Mesothelial cell of epicardium (in vitro differentiated cells): ENCODE measurements at regions not wholly inside any gene's neighbourhood (a gene's known extent, or its start where the extent isn't known, plus 50 kb on each side); places are given as distances from the start of the nearest gene placed in this dataset.
"Not testable (repeated sequence)": the region's sequence is repeated elsewhere in the genome, so short reads cannot be mapped to it uniquely, and the experiment has no call there.

ENCODE experiments used
- DNase-seq, 2 experiments: peaks; one replicate each; pipeline ENCODE4 v3.0.0; 2021; ENCODE audit warnings: low spot score in 2 of 2; ENCODE audit not compliant: unreplicated experiment in 2 of 2
- H3K27ac Mint-ChIP-seq: 2 replicates; pipeline ENCODE4 v1.8.0; 2021; ENCODE audit warnings: mixed read lengths
- H3K27me3 Mint-ChIP-seq: 2 replicates; pipeline ENCODE4 v1.8.0; 2021; ENCODE audit warnings: low read depth, mixed read lengths
- H3K36me3 Mint-ChIP-seq: 2 replicates; pipeline ENCODE4 v1.8.0; 2021; ENCODE audit warnings: mixed read lengths
- H3K4me1 Mint-ChIP-seq: 2 replicates; pipeline ENCODE4 v1.8.0; 2021; ENCODE audit warnings: mixed read lengths
- H3K4me3 Mint-ChIP-seq: 2 replicates; pipeline ENCODE4 v1.8.0; 2021; ENCODE audit warnings: mild to moderate bottlenecking, moderate library complexity, mixed read lengths
- H3K9me3 Mint-ChIP-seq: 2 replicates; pipeline ENCODE4 v1.8.0; 2021; ENCODE audit warnings: mixed read lengths
- CTCF ChIP-seq: fragments of 200-600 bp; sonication (generic); IDR thresholded peaks from one replicate; pipeline ENCODE4 v1.5.0; 2021; ENCODE audit warnings: antibody characterized with exemption; ENCODE audit not compliant: unreplicated experiment

GRCh38 chr13:112223929-112224328, 152.2 kb upstream of the SPACA7 start:
- not testable (repeated sequence) for H3K4me1 Mint-ChIP-seq, DNase-seq, H3K36me3 Mint-ChIP-seq, H3K4me3 Mint-ChIP-seq, H3K9me3 Mint-ChIP-seq, H3K27ac Mint-ChIP-seq
- TF ChIP-seq CTCF: peak; percentile 59
- H3K27me3 Mint-ChIP-seq: peaks cover 44% of the 10 kb centered on the region

GRCh38 chr13:112225429-112226090, 150.6 kb upstream of the SPACA7 start:
- Mint-ChIP-seq H3K27ac (no peak overlapping the region), H3K4me1 (no peaks in the 10 kb centered on the region), H3K9me3 (no peaks in the 10 kb centered on the region), H3K27me3 (peaks cover 45% of the 10 kb centered on the region), H3K4me3 (no peak overlapping the region), H3K36me3 (no peaks in the 10 kb centered on the region)
- no peak for TF ChIP-seq CTCF
- no peak for DNase-seq

- no peak for DNase-seq
- Mint-ChIP-seq H3K4me3 (no peak overlapping the region), H3K36me3 (no peaks in the 10 kb centered on the region), H3K27ac (no peak overlapping the region), H3K9me3 (no peaks in the 10 kb centered on the region), H3K4me1 (no peaks in the 10 kb centered on the region), H3K27me3 (peaks cover 45% of the 10 kb centered on the region)
- no peak for TF ChIP-seq CTCF
Observed at GRCh38 chr13:112226320-112227002, 149.7 kb upstream of the SPACA7 start.

- H3K4me3 Mint-ChIP-seq: no peak overlapping the region
- peaks cover 51% of the 10 kb centered on the region for H3K27me3 Mint-ChIP-seq
- H3K4me1 Mint-ChIP-seq: no peaks in the 10 kb centered on the region
Observed at GRCh38 chr13:112227031-112227430, 149.1 kb upstream of the SPACA7 start.

GRCh38 chr13:112229445-112229844, 146.7 kb upstream of the SPACA7 start:
- H3K27me3 Mint-ChIP-seq: peaks cover 58% of the 10 kb centered on the region
- no peak for TF ChIP-seq CTCF
- H3K4me3 Mint-ChIP-seq: no peak overlapping the region

More at GRCh38 chr13:112227031-112227430, 149.1 kb upstream of the SPACA7 start:
- Mint-ChIP-seq H3K36me3 (no peaks in the 10 kb centered on the region), H3K27ac (no peak overlapping the region), H3K9me3 (no peaks in the 10 kb centered on the region)
- no peak for TF ChIP-seq CTCF
- no peak for DNase-seq

More at GRCh38 chr13:112229445-112229844, 146.7 kb upstream of the SPACA7 start:
- Mint-ChIP-seq H3K4me1 (no peaks in the 10 kb centered on the region), H3K36me3 (no peaks in the 10 kb centered on the region), H3K27ac (no peak overlapping the region), H3K9me3 (no peaks in the 10 kb centered on the region)
- no peak for DNase-seq
